ENCODE measurements at regions not wholly inside any gene's neighbourhood (a gene's known extent, or its start where the extent isn't known, plus 50 kb on each side); places are given as distances from the start of the nearest gene placed in this dataset.
A peak's percentile ranks its signal among the peaks of the same experiment; 100 is the strongest.

DNA sequence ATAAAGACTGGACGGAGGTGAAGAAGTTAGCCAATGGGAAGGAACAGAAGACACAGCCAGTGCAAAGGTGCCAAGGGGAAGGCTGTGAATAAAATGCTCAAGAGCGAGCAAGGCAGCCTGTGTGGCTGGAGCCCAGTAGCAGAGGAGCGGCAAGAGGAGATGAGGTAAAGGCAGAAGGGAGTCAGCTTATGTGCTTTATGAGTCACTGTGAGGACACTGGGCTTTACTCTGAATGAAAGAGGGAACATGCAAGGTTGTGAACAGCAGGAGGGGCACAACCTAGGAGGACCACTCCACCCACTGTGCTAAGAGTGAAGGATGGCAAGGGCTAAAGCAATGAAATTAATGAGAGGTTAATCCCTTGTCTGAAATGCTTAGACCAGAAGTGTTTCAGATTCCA is 129.0 kb upstream of the ODAD2 start:
- no peak for DNase-seq
- Mint-ChIP-seq H3K27ac (no peak overlapping the region), H3K4me1 (peaks cover 6% of the 10 kb centered on the region), H3K4me3 (no peak overlapping the region), H3K27me3 (no peaks in the 10 kb centered on the region), H3K9me3 (peaks cover 4% of the 10 kb centered on the region), H3K36me3 (peaks cover 26% of the 10 kb centered on the region)

DNA sequence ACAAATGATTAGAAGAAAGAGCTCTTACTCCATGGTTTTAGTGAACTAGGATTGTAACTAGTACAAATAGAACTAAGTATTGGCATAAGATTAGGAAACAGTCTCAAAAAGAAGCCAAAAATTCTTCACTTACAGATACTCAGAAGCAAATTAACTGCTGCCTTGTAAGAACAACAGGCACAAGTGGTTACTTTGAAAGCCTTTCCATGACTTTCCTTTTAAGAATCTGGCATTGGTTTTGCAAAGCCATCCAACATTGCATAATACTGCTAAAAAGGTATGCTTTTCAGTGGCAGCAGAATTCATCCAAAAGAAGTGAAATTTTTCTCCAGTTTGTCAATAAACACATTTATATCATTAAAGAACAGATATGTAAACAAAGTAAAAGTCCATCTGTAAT is 126.8 kb upstream of the ODAD2 start:
- no peak overlapping the region for H3K27ac Mint-ChIP-seq
- peaks cover 4% of the 10 kb centered on the region for H3K9me3 Mint-ChIP-seq
- H3K4me1 Mint-ChIP-seq: peaks cover 10% of the 10 kb centered on the region
- no peak overlapping the region for H3K4me3 Mint-ChIP-seq
- H3K36me3 Mint-ChIP-seq: peaks cover 31% of the 10 kb centered on the region
- DNase-seq: no peak
- no peaks in the 10 kb centered on the region for H3K27me3 Mint-ChIP-seq

DNA sequence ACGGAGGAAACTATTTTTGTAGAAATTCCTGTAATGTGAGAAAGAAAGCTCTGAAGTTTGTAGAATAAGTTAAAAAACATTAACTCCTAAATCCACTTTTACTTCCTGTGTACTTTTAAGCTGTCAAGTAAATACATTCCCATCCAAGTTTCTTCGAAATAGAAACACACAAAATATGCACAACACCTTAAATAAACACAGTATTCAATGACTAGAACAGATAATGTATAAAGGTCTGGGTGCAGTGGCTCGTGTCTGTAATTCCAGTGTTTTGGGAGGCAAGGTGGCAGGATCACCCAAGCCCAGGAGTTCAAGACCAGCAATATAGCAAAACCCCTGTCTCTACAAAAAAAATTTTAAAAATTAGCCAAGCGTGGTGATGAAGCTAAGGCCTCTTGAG is 121.9 kb upstream of the ODAD2 start:
- Mint-ChIP-seq H3K27me3 (no peaks in the 10 kb centered on the region), H3K9me3 (no peaks in the 10 kb centered on the region), H3K27ac (peak overlapping the region; percentile 79), H3K4me1 (peaks cover 34% of the 10 kb centered on the region), H3K36me3 (peaks cover 28% of the 10 kb centered on the region), H3K4me3 (no peak overlapping the region)
- DNase-seq: no peak

DNA sequence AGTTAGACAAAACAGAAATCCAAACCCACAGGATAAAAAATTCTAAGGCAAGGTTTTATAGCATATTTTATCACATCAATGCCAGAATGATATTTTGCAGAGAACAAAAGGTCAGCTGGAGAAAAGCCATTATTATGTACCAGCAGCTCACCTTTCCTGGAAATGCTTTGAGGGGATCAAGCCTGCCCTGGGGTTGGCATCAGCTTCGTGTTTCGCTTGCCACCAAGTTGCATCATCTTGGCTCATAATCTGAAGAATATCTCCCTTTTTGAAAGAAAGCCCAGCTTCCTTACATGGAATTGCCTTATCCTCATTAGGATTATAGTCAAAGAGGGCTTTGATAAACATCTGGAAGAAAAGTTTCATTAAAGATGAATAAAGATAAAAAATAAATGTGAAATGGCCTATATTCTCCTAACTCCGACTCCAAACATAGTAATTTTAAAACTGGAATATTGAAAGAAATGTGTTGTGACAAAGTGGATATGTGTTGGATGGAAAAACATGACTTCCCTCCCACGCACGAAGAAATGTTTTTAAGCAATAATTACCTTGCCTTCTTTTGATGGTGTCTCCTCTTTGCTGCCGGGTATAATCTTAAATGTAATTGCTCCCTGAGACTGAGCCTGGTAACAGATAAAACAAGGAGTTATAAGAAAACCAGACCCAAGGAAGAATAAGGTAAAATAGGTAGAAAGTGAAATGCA is 121.3 kb upstream of the ODAD2 start:
- peaks cover 28% of the 10 kb centered on the region for H3K36me3 Mint-ChIP-seq
- H3K4me3 Mint-ChIP-seq: peak overlapping the region; percentile 1
- H3K9me3 Mint-ChIP-seq: no peaks in the 10 kb centered on the region
- DNase-seq: no peak
- H3K4me1 Mint-ChIP-seq: peaks cover 34% of the 10 kb centered on the region
- H3K27ac Mint-ChIP-seq: peak overlapping the region; percentile 79
- no peaks in the 10 kb centered on the region for H3K27me3 Mint-ChIP-seq

DNA sequence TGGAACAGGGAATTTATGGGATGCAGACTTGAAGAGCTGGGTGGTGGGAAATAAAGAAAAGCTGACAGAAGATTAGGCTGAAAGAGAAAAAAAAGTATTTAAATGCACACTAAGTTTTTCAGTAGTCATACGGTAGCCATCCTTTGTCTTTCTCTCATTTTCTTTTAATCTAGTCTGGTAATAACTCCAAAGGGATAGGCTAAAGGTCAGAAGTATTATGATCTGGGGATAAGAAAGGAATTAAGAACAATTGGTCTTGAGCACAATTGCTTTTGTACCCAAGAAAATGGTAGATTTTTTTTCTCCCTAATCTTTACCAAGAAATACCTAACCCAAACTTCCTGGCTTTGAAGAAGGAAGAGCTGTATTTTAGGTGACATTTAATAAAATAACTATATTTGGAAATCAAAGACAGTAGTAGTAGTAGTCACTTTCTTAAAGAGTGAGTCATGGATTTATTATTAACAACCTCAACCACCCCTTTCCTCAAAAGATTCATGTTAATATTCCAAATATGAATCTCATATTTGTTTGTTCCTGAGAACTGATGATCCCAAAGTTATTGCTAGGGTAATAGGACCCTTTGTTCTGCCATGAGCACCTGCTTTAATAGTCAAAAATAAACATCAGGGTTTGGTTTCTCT is 120.2 kb upstream of the ODAD2 start:
- Mint-ChIP-seq H3K4me1 (peaks cover 33% of the 10 kb centered on the region), H3K27ac (peak overlapping the region; percentile 79), H3K4me3 (peak overlapping the region; percentile 25)

DNA sequence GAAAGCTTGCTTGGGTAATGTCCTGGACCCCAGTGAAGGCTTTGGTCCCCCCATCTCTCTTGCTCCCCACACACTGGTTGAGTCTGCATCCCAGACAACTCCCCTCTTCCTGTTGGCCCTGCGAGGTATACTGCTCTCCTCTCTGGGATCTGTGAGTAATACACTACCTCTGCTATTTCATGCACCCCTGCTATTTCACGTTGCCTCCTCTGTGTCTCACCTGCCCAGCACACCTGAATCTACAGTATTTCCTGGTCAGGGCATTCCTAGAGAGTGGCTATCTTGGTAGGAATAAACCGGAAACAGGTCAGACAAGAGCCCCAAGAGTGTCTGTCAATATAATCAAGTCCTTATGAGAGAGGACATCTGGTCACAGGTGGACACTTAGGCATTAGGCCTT is 114.3 kb upstream of the ODAD2 start:
- peaks cover 8% of the 10 kb centered on the region for H3K4me1 Mint-ChIP-seq
- H3K27me3 Mint-ChIP-seq: no peaks in the 10 kb centered on the region
- no peak overlapping the region for H3K4me3 Mint-ChIP-seq
- no peaks in the 10 kb centered on the region for H3K9me3 Mint-ChIP-seq
- H3K36me3 Mint-ChIP-seq: peaks cover 11% of the 10 kb centered on the region
- no peak for DNase-seq
- no peak overlapping the region for H3K27ac Mint-ChIP-seq

More for the DNA sequence above, 120.2 kb upstream of the ODAD2 start:
- Mint-ChIP-seq H3K9me3 (no peaks in the 10 kb centered on the region), H3K27me3 (no peaks in the 10 kb centered on the region), H3K36me3 (peaks cover 31% of the 10 kb centered on the region)
- no peak for DNase-seq

DNA sequence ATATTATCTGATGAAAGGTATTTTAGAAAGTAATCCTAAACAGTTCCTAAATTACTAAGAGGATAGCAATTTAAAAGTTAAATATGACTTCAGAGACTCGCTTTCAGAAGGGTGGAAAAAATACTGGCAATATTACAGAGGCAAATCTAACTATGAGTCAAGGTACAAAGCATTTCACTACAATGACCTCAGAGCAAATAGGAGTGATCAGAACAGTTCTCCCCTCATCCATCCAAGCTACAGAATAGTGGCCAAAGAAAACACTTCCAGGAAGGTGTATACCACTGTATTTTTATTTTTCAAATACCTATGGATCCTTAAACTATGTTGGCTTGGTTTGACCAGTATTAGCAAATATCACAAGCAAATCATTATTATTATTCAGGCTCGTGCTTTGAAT is 112.8 kb upstream of the ODAD2 start:
- no peaks in the 10 kb centered on the region for H3K27me3 Mint-ChIP-seq
- no peak for DNase-seq
- no peak overlapping the region for H3K27ac Mint-ChIP-seq
- no peaks in the 10 kb centered on the region for H3K9me3 Mint-ChIP-seq
- peaks cover 16% of the 10 kb centered on the region for H3K36me3 Mint-ChIP-seq
- H3K4me3 Mint-ChIP-seq: no peak overlapping the region
- peaks cover 6% of the 10 kb centered on the region for H3K4me1 Mint-ChIP-seq

DNA sequence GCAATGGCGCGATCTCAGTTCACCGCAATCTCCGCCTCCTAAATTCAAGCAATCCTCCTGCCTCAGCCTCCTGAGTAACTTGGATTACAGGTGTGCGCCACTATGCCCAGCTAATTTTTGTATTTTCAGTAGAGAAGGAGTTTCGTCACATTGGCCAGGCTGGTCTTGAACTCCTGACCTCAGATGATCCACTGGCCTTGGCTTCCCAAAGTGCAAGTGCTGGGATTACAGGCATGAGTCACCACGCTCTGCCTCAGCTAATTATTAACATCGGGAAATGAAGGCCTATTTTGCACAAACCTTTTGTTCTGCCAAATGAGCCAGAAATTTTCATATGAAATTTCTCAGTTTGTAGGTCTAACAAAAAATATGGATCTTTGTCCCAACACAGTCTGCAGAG is 106.7 kb upstream of the ODAD2 start:
- Mint-ChIP-seq H3K27me3 (no peaks in the 10 kb centered on the region), H3K9me3 (no peaks in the 10 kb centered on the region), H3K36me3 (peaks cover 11% of the 10 kb centered on the region), H3K27ac (no peak overlapping the region), H3K4me1 (peaks cover 5% of the 10 kb centered on the region), H3K4me3 (no peak overlapping the region)
- no peak for DNase-seq

DNA sequence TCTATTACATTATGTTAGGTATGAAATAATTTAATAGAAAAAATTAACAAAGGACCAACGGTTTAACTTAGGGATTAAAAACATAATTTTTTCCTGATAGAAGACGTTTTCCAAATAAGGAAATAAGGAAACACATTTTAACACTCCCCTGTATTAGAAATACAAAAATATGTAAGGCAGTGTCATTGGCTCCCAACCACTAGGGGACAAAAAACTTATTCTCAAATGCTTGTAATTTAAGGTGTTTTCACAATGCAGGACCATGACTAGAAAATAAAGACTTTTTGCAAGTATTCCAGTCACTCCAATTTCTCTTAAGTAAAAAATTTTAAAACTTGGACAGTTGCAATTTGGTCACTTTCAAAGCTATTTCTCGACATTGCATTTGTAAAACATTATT is 98.8 kb upstream of the ODAD2 start:
- peaks cover 8% of the 10 kb centered on the region for H3K4me1 Mint-ChIP-seq
- H3K9me3 Mint-ChIP-seq: no peaks in the 10 kb centered on the region
- no peaks in the 10 kb centered on the region for H3K36me3 Mint-ChIP-seq
- H3K4me3 Mint-ChIP-seq: no peak overlapping the region
- no peak overlapping the region for H3K27ac Mint-ChIP-seq
- H3K27me3 Mint-ChIP-seq: no peaks in the 10 kb centered on the region
- DNase-seq: no peak

DNA sequence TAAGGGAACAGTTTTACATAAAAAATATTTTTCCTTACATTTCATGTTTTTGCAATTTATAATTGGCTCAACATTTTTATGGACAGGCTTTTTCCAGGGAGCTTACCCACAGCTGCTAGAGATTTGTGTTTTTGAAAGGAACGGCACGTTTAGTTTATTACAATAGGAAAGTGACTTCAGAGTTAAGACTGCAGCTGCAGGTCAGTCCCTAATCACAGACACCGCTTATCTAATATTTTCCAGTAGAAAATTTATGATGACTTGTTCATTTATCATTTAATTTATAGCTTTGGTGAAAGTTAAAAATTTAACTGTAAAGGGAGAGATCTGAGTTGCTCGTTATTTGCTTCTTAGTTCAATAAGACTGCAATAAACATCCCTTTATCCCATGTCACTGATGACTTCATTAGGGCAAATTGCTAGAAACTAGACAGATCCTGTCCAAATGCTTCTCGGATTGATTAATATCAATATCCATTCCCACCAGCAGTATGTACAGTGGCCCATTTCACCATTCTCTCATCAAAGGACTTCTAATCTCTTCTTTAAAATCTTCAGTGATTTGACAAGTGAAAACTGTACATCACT is 97.0 kb upstream of the ODAD2 start:
- DNase-seq: no peak
- H3K4me1 Mint-ChIP-seq: peaks cover 3% of the 10 kb centered on the region
- no peak overlapping the region for H3K27ac Mint-ChIP-seq
- H3K36me3 Mint-ChIP-seq: peaks cover 3% of the 10 kb centered on the region
- no peaks in the 10 kb centered on the region for H3K9me3 Mint-ChIP-seq
- no peaks in the 10 kb centered on the region for H3K27me3 Mint-ChIP-seq
- no peak overlapping the region for H3K4me3 Mint-ChIP-seq

DNA sequence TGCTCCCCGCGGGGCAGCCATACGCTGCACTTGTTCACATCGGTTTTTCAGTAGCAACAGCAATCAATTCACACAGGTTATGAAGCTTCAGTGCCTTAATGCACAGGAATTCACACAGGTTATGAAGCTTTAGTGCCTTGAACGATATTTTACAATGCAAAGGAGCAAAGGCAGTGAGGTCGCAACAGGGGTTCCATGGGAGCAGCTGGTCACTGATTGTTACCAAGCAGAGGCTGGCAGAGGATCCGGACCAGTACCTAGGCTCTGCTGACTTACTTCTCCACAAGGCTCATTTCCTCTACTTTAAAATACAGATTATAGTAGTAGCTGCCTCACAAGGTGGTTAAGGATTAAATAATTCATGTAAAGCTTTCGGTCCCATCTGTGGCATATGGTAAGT is 95.2 kb upstream of the ODAD2 start:
- Mint-ChIP-seq H3K4me3 (no peak overlapping the region), H3K36me3 (peaks cover 7% of the 10 kb centered on the region), H3K4me1 (peaks cover 6% of the 10 kb centered on the region), H3K27me3 (no peaks in the 10 kb centered on the region), H3K9me3 (no peaks in the 10 kb centered on the region), H3K27ac (no peak overlapping the region)
- DNase-seq: no peak

DNA sequence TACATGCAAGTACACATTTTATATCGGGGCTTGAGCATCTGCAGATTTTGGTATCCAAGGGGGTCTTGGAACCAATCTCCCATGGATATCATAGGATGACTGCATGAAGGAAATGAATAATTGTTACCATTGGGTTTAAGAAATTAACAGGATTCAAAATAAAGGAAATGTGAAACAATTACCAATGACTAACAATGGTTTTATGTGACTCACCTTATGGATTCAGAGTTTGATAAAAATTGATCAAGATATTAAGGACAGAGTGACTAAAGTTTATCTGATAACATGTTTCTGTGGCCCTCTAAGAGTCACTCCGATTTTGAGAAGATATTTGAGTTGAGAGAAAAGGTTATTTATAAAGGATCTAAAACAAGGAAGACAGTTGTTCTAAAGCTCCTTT is 93.0 kb upstream of the ODAD2 start:
- H3K4me3 Mint-ChIP-seq: no peak overlapping the region
- peaks cover 16% of the 10 kb centered on the region for H3K4me1 Mint-ChIP-seq
- DNase-seq: no peak
- H3K27ac Mint-ChIP-seq: no peak overlapping the region
- H3K36me3 Mint-ChIP-seq: peaks cover 29% of the 10 kb centered on the region
- H3K27me3 Mint-ChIP-seq: no peaks in the 10 kb centered on the region
- H3K9me3 Mint-ChIP-seq: peaks cover 7% of the 10 kb centered on the region

DNA sequence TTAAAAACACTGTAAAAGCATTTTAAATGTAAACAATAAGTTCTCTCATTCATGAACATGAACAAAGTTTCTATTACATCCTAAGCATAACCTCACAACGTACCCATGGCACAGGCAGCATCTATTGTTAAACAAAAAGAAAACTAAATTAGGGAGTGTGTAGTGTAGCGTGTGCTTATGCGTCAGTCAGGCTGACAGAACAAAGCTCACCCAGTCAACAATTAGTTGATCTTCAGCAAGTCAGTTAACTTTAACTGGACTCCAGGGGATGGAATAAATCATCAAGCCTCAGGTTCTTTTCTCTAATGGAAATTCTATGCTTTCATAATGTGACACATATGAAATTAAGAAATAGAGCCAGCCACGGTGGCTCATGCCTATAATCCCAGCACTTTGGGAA is 91.6 kb upstream of the ODAD2 start:
- DNase-seq: no peak
- Mint-ChIP-seq H3K27me3 (no peaks in the 10 kb centered on the region), H3K27ac (no peak overlapping the region), H3K4me3 (no peak overlapping the region), H3K4me1 (peaks cover 15% of the 10 kb centered on the region), H3K9me3 (peaks cover 14% of the 10 kb centered on the region), H3K36me3 (peaks cover 43% of the 10 kb centered on the region)

DNA sequence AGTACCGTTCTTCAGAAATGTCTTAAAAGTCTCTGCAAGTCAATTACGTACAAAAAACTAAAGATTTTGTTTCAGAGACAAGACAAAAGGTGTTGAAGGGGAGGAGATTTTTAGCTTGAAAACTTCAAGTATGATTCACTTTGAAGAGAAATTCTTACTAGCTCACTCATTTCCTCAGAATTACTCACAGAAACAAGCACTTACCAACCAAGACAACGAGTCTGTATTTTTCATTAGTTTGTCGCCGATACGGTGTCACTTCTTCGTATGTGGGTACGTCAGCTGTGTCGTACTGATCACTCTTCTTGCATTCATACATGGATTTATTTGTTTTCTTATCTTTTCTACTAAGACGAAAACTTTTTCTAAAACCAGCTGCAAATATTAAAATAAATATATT is 90.6 kb upstream of the ODAD2 start:
- H3K36me3 Mint-ChIP-seq: peaks cover 46% of the 10 kb centered on the region
- no peak for DNase-seq
- no peaks in the 10 kb centered on the region for H3K27me3 Mint-ChIP-seq
- H3K4me3 Mint-ChIP-seq: no peak overlapping the region
- H3K27ac Mint-ChIP-seq: peak overlapping the region; percentile 70
- peaks cover 13% of the 10 kb centered on the region for H3K4me1 Mint-ChIP-seq
- H3K9me3 Mint-ChIP-seq: peaks cover 15% of the 10 kb centered on the region

DNA sequence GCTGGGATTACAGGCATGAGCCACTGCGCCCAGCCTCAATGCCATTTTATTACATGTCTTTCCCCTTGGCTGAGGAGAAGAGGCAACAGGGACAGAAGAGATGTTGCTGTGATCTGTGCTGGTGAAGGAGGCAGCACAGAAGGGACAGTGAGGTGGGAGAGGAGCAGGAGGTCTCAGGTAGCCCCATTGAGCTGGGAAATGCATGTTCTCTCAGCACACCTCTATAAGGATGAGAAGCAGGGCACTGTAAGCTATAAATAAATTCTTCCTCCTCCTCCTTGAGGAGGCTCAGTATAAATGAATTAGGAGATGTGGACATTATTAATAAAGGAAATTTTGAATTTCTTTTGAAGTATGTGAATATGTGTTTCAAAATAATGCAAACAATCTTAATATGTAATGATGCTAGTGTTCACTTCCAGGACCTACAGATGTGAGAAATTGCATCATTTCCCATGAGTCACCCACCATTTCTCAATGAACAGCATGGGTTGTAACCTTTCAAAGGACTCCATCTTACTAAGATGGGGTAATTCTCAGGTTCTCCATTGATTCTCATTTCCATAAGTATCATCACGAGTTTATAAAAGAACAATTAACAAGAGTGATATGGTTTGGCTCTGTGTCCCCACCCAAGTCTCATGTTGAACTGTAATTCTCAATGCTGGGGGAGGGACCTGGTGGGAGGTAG is 88.9 kb upstream of the ODAD2 start:
- DNase-seq: no peak
- H3K4me3 Mint-ChIP-seq: no peak overlapping the region
- peaks cover 15% of the 10 kb centered on the region for H3K9me3 Mint-ChIP-seq
- peaks cover 48% of the 10 kb centered on the region for H3K36me3 Mint-ChIP-seq
- H3K27me3 Mint-ChIP-seq: no peaks in the 10 kb centered on the region
- H3K27ac Mint-ChIP-seq: peak overlapping the region; percentile 93
- peaks cover 13% of the 10 kb centered on the region for H3K4me1 Mint-ChIP-seq

Measured in activated naive CD8-positive, alpha-beta T cell treated with anti-CD3 and anti-CD28 coated beads for 36 hours (primary cell).